ENCODE measurements at regions not wholly inside any gene's neighbourhood (a gene's known extent, or its start where the extent isn't known, plus 50 kb on each side); places are given as distances from the start of the nearest gene placed in this dataset.

- TF ChIP-seq, protein P1, sequence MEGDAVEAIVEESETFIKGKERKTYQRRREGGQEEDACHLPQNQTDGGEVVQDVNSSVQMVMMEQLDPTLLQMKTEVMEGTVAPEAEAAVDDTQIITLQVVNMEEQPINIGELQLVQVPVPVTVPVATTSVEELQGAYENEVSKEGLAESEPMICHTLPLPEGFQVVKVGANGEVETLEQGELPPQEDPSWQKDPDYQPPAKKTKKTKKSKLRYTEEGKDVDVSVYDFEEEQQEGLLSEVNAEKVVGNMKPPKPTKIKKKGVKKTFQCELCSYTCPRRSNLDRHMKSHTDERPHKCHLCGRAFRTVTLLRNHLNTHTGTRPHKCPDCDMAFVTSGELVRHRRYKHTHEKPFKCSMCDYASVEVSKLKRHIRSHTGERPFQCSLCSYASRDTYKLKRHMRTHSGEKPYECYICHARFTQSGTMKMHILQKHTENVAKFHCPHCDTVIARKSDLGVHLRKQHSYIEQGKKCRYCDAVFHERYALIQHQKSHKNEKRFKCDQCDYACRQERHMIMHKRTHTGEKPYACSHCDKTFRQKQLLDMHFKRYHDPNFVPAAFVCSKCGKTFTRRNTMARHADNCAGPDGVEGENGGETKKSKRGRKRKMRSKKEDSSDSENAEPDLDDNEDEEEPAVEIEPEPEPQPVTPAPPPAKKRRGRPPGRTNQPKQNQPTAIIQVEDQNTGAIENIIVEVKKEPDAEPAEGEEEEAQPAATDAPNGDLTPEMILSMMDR (IDR thresholded peaks at IDR 0.05): no peak
- no peak for TF ChIP-seq POLR2A (IDR thresholded peaks at IDR 0.05)
These were observed 465.1 kb upstream of the SLIT2 start for GRCh38 chr4:19786616-19787015.

Data from esophagus squamous epithelium (tissue), 4 donors.